ENCODE measurements at regions not wholly inside any gene's neighbourhood (a gene's known extent, or its start where the extent isn't known, plus 50 kb on each side); places are given as distances from the start of the nearest gene placed in this dataset.

DNA sequence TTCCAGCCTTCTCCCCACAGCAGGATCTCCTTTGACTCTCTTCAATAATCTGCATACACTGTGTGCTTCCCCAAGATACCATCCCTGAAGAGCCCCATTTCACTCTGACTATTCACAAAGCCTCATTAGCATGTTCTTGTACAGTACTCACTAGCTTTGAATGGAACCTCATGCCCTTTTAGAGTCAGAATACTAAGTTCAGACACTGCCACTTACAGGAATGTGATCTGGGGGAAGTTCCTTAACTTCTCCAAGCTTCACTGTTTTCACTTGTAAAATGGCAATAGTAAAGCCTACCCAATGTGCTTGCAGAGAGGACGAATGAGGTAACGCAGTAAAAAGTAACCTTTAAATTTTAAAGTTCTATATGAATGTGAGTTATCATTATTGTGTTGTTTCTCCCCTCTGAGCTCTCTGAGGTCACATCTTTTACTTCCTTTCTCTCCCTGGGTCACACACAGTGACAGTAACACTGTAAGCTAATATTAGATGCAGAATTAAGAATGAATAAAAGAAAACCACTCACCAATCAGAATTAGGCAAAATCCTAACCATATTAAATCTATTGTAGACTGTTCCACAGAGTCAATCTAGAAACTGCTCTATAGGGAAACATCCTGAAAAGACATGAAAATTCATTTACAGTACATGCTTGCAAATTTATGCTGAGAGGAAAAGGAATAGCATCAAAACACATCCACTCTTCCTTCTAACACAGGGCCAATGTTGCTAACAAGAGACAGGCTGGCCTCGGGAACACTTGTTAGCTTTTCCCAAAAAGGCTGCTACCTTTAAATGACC lies 64.2 kb upstream of the IL6 start:
- no peaks in the 10 kb centered on the region for H3K36me3 ChIP-seq (ENCODE audit: control insufficient read depth, insufficient read depth, low read length)
- H3K4me3 ChIP-seq (ENCODE audit: low read depth, low read length) = no peak overlapping the region
- Mint-ChIP-seq H3K36me3 (no peaks in the 10 kb centered on the region), H3K27ac (no peak overlapping the region), H3K9me3 (peaks cover 0 to 1% (median 0%) of the 10 kb centered on the region in 7 donors), H3K4me3 (no peak overlapping the region), H3K27me3 (no peaks in the 10 kb centered on the region), H3K4me1 (no peaks in the 10 kb centered on the region)
- no peaks in the 10 kb centered on the region for H3K9me3 ChIP-seq (ENCODE audit: control insufficient read depth in 2 of 2, low read length in 2 of 2)
- ATAC-seq (ENCODE audit: low read depth in 2 of 2) = no peak
- no peak for DNase-seq
- no peak overlapping the region for H3K27ac ChIP-seq (ENCODE audit: insufficient read depth, low read length, poor library complexity, severe bottlenecking)
- peaks cover 2% of the 10 kb centered on the region for H3K27me3 ChIP-seq (ENCODE audit: control insufficient read depth, insufficient read depth, low read length)
- H3K4me1 ChIP-seq (ENCODE audit: control insufficient read depth, insufficient read depth, low read length, poor library complexity, severe bottlenecking) = no peaks in the 10 kb centered on the region

DNA sequence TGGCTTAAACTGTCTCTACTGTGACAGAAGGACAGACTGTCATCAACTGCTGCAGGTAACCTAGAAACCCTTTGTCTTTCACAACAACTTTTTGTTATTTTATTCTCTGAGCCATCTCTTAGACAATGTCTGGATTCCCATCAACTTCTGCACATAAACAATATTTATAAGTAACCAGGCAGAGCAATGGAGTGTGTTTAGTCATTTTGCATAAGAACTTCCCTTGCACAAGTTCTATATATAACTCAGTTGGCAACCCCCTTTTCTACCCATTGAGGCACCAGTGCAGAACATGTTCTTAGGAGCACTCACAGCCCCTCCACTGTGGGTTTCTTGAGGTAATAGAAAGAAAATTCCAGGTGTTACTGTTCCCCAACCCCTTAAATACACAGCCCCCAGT lies 65.0 kb upstream of the IL6 start:
- ATAC-seq (ENCODE audit: low read depth in 2 of 2) (peak in 1 of 2 donors; percentile 27), DNase-seq (no peak)
- no peak overlapping the region for H3K4me3 Mint-ChIP-seq
- no peaks in the 10 kb centered on the region for H3K4me1 Mint-ChIP-seq
- no peaks in the 10 kb centered on the region for H3K9me3 ChIP-seq (ENCODE audit: control insufficient read depth in 2 of 2, low read length in 2 of 2)
- H3K27ac ChIP-seq (ENCODE audit: insufficient read depth, low read length, poor library complexity, severe bottlenecking) = no peak overlapping the region
- H3K27me3 ChIP-seq (ENCODE audit: control insufficient read depth, insufficient read depth, low read length) = peaks cover 2% of the 10 kb centered on the region
- no peaks in the 10 kb centered on the region for H3K36me3 Mint-ChIP-seq
- no peak overlapping the region for H3K4me3 ChIP-seq (ENCODE audit: low read depth, low read length)
- H3K4me1 ChIP-seq (ENCODE audit: control insufficient read depth, insufficient read depth, low read length, poor library complexity, severe bottlenecking) = no peaks in the 10 kb centered on the region
- H3K27ac Mint-ChIP-seq = no peak overlapping the region
- no peaks in the 10 kb centered on the region for H3K36me3 ChIP-seq (ENCODE audit: control insufficient read depth, insufficient read depth, low read length)
- no peaks in the 10 kb centered on the region for H3K27me3 Mint-ChIP-seq
- H3K9me3 Mint-ChIP-seq = peaks cover 0 to 1% (median 0%) of the 10 kb centered on the region in 7 donors

DNA sequence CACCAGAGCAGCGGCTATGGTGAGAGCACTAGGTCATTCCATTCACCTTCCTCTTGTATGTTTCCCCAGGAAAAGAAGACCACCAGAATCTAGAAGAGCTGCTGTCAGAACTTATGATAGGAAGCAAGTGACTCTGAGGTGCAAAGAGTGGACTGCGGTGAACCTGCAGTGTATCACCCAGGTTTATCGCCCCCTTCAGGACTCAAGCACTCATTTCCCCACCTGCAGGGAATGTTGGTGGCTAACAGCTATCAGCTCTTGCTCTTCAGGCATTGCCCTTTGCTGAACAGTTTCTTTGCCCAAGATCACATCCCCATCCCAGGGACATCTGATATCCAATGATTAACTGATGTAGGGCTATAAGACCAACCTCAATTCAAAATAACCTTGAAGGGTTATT lies 66.3 kb upstream of the IL6 start:
- no peak for ATAC-seq (ENCODE audit: low read depth in 2 of 2)
- peaks cover 2% of the 10 kb centered on the region for H3K27me3 ChIP-seq (ENCODE audit: control insufficient read depth, insufficient read depth, low read length)
- no peak overlapping the region for H3K4me3 Mint-ChIP-seq
- H3K36me3 ChIP-seq (ENCODE audit: control insufficient read depth, insufficient read depth, low read length) = no peaks in the 10 kb centered on the region
- no peaks in the 10 kb centered on the region for H3K36me3 Mint-ChIP-seq
- peaks cover 0 to 1% (median 0%) of the 10 kb centered on the region in 7 donors for H3K9me3 Mint-ChIP-seq
- DNase-seq = peak in 1 of 3 donors; percentile 32
- H3K27ac ChIP-seq (ENCODE audit: insufficient read depth, low read length, poor library complexity, severe bottlenecking) = no peak overlapping the region
- no peaks in the 10 kb centered on the region for H3K27me3 Mint-ChIP-seq
- H3K4me3 ChIP-seq (ENCODE audit: low read depth, low read length) = no peak overlapping the region
- H3K4me1 Mint-ChIP-seq = no peaks in the 10 kb centered on the region
- H3K27ac Mint-ChIP-seq = peak overlapping the region in 1 of 3 donors; percentile 66
- H3K9me3 ChIP-seq (ENCODE audit: control insufficient read depth in 2 of 2, low read length in 2 of 2) = no peaks in the 10 kb centered on the region
- no peaks in the 10 kb centered on the region for H3K4me1 ChIP-seq (ENCODE audit: control insufficient read depth, insufficient read depth, low read length, poor library complexity, severe bottlenecking)

DNA sequence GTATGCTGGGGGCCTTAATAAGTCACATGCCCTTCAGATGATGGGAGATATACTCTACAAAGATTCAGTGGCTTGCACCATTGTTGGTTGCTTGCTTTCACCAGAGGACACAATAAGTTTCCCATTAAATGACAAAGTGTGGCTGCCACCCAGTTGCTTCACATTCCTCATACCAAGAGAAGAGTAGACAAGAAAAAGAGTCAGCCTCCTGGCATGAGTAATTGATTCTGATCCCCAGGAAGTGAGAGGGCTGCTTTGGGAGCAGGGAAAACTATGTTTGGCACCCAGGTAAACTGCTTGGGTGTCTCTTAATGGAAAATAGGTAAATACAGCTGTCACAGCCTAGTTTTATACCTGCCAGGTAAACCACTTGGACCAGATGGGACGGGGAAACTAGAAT lies 66.7 kb upstream of the IL6 start:
- no peak for ATAC-seq (ENCODE audit: low read depth in 2 of 2)
- Mint-ChIP-seq H3K27ac (no peak overlapping the region), H3K4me1 (no peaks in the 10 kb centered on the region), H3K9me3 (no peaks in the 10 kb centered on the region), H3K36me3 (no peaks in the 10 kb centered on the region), H3K27me3 (no peaks in the 10 kb centered on the region), H3K4me3 (no peak overlapping the region)
- H3K4me3 ChIP-seq (ENCODE audit: low read depth, low read length) = no peak overlapping the region
- no peaks in the 10 kb centered on the region for H3K9me3 ChIP-seq (ENCODE audit: control insufficient read depth in 2 of 2, low read length in 2 of 2)
- no peak overlapping the region for H3K27ac ChIP-seq (ENCODE audit: insufficient read depth, low read length, poor library complexity, severe bottlenecking)
- no peak for DNase-seq
- H3K36me3 ChIP-seq (ENCODE audit: control insufficient read depth, insufficient read depth, low read length) = no peaks in the 10 kb centered on the region
- no peaks in the 10 kb centered on the region for H3K4me1 ChIP-seq (ENCODE audit: control insufficient read depth, insufficient read depth, low read length, poor library complexity, severe bottlenecking)
- peaks cover 2% of the 10 kb centered on the region for H3K27me3 ChIP-seq (ENCODE audit: control insufficient read depth, insufficient read depth, low read length)

DNA sequence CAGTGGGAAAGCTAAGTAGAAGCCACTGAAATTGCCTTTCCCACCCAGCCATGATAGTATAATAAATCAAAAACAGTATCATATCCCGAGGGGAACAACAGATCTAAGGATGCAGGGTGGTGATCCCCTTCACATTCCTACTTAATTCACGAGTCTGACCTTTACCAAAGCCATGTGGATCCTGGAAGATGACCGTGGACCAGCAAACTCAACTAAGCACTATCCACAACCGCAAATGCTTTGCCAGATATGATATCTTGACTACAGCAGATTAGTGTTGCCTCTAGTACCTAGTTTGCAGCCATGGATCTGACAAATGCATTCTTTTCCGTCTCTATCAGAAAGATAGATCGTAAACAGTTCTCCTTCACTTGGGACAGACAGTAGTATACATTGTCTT lies 67.3 kb upstream of the IL6 start:
- Mint-ChIP-seq H3K4me3 (no peak overlapping the region), H3K36me3 (no peaks in the 10 kb centered on the region), H3K27me3 (no peaks in the 10 kb centered on the region), H3K4me1 (no peaks in the 10 kb centered on the region), H3K9me3 (no peaks in the 10 kb centered on the region), H3K27ac (no peak overlapping the region)
- ATAC-seq (ENCODE audit: low read depth in 2 of 2) (no peak), DNase-seq (no peak)
- H3K4me3 ChIP-seq (ENCODE audit: low read depth, low read length) = no peak overlapping the region
- no peaks in the 10 kb centered on the region for H3K9me3 ChIP-seq (ENCODE audit: control insufficient read depth in 2 of 2, low read length in 2 of 2)
- no peak overlapping the region for H3K27ac ChIP-seq (ENCODE audit: insufficient read depth, low read length, poor library complexity, severe bottlenecking)
- H3K4me1 ChIP-seq (ENCODE audit: control insufficient read depth, insufficient read depth, low read length, poor library complexity, severe bottlenecking) = no peaks in the 10 kb centered on the region
- H3K36me3 ChIP-seq (ENCODE audit: control insufficient read depth, insufficient read depth, low read length) = no peaks in the 10 kb centered on the region
- peaks cover 2% of the 10 kb centered on the region for H3K27me3 ChIP-seq (ENCODE audit: control insufficient read depth, insufficient read depth, low read length)

DNA sequence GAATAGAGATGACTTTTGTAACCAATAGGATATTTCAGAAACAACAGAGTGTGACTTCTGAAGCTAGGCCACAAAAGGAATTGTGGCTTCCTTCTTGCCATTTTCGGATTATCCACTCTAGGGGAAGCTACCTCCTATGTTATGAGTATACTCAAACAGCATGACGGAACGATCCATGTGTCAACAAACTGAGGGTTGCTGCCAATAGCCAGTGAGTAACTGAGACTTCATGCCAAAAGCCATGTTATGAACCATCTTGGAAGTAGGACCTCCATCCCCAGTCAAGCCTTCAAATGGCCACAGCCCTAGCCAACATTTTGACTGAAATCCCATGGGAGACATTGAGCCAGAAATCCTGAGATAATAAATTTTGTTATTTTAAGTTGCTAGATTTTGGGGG lies 69.0 kb upstream of the IL6 start:
- H3K4me1 Mint-ChIP-seq = no peaks in the 10 kb centered on the region

DNA sequence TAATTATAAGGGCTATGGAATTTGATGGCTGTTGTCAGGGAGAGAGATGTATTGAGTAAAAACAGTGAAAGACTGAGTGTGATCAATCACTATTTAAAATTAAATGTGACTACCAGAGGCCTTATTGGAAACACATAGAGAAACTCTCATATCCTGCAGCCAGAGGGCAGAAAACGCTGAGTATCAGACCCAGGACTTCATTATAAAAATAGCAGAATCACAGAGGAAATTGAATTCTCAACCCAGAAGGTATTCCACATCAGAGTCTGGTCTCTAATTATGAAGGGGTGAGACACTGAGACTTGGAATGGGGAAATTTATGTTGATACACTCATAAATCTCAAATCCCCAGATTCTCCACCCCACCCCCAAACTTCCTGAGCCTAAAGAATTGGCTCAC lies 69.5 kb upstream of the IL6 start:
- no peaks in the 10 kb centered on the region for H3K9me3 Mint-ChIP-seq
- no peaks in the 10 kb centered on the region for H3K36me3 Mint-ChIP-seq
- Histone ChIP-seq H3K36me3 (ENCODE audit: control insufficient read depth, insufficient read depth, low read length) (no peaks in the 10 kb centered on the region), H3K27ac (ENCODE audit: insufficient read depth, low read length, poor library complexity, severe bottlenecking) (no peak overlapping the region), H3K9me3 (ENCODE audit: control insufficient read depth in 2 of 2, low read length in 2 of 2) (no peaks in the 10 kb centered on the region), H3K4me3 (ENCODE audit: low read depth, low read length) (no peak overlapping the region), H3K4me1 (ENCODE audit: control insufficient read depth, insufficient read depth, low read length, poor library complexity, severe bottlenecking) (no peaks in the 10 kb centered on the region), H3K27me3 (ENCODE audit: control insufficient read depth, insufficient read depth, low read length) (no peaks in the 10 kb centered on the region)
- no peak for ATAC-seq (ENCODE audit: low read depth in 2 of 2)
- H3K4me1 Mint-ChIP-seq = no peaks in the 10 kb centered on the region
- no peak overlapping the region for H3K27ac Mint-ChIP-seq
- peak in 1 of 3 donors; percentile 42 for DNase-seq
- H3K4me3 Mint-ChIP-seq = no peak overlapping the region
- H3K27me3 Mint-ChIP-seq = no peaks in the 10 kb centered on the region

More for the DNA sequence above, 69.0 kb upstream of the IL6 start:
- no peaks in the 10 kb centered on the region for H3K36me3 ChIP-seq (ENCODE audit: control insufficient read depth, insufficient read depth, low read length)
- Mint-ChIP-seq H3K36me3 (no peaks in the 10 kb centered on the region), H3K27ac (no peak overlapping the region), H3K27me3 (no peaks in the 10 kb centered on the region), H3K4me3 (no peak overlapping the region), H3K9me3 (no peaks in the 10 kb centered on the region)
- DNase-seq (no peak), ATAC-seq (ENCODE audit: low read depth in 2 of 2) (no peak)
- no peak overlapping the region for H3K27ac ChIP-seq (ENCODE audit: insufficient read depth, low read length, poor library complexity, severe bottlenecking)
- peaks cover under 1% of the 10 kb centered on the region for H3K27me3 ChIP-seq (ENCODE audit: control insufficient read depth, insufficient read depth, low read length)
- no peaks in the 10 kb centered on the region for H3K4me1 ChIP-seq (ENCODE audit: control insufficient read depth, insufficient read depth, low read length, poor library complexity, severe bottlenecking)
- no peaks in the 10 kb centered on the region for H3K9me3 ChIP-seq (ENCODE audit: control insufficient read depth in 2 of 2, low read length in 2 of 2)
- no peak overlapping the region for H3K4me3 ChIP-seq (ENCODE audit: low read depth, low read length)

DNA sequence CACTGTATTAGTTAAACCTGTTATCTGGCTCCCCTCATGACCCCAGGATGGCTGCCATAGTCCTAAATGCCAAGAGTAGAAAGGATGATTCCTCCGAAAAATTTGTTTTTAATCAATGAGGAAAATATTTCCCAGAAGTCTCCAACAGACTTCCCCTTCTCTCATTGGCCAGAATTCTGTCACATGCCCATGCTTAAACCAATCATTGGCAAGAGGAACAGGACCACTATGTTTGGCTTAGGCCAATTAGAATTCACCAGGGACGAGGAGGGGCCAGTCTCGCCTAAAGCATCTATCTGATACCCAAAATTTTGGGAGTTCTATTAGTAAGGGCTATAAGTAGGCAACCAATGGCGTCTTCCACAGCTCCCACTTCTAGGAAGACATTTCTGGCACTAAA lies 71.2 kb upstream of the IL6 start:
- Mint-ChIP-seq H3K36me3 (no peaks in the 10 kb centered on the region), H3K4me1 (no peaks in the 10 kb centered on the region), H3K9me3 (peaks cover 0 to under 1% (median 0%) of the 10 kb centered on the region in 7 donors), H3K27me3 (no peaks in the 10 kb centered on the region), H3K4me3 (no peak overlapping the region), H3K27ac (no peak overlapping the region)
- Histone ChIP-seq H3K4me1 (ENCODE audit: control insufficient read depth, insufficient read depth, low read length, poor library complexity, severe bottlenecking) (no peaks in the 10 kb centered on the region), H3K9me3 (ENCODE audit: control insufficient read depth in 2 of 2, low read length in 2 of 2) (no peaks in the 10 kb centered on the region), H3K27me3 (ENCODE audit: control insufficient read depth, insufficient read depth, low read length) (no peaks in the 10 kb centered on the region), H3K4me3 (ENCODE audit: low read depth, low read length) (no peak overlapping the region), H3K36me3 (ENCODE audit: control insufficient read depth, insufficient read depth, low read length) (no peaks in the 10 kb centered on the region), H3K27ac (ENCODE audit: insufficient read depth, low read length, poor library complexity, severe bottlenecking) (no peak overlapping the region)
- DNase-seq = no peak
- ATAC-seq (ENCODE audit: low read depth in 2 of 2) = no peak

All from CD4-positive, CD25-positive, alpha-beta regulatory T cell (primary cell).